NCI-H2171 (cell line): ENCODE measurements at regions not wholly inside any gene's neighbourhood (a gene's known extent, or its start where the extent isn't known, plus 50 kb on each side); places are given as distances from the start of the nearest gene placed in this dataset.

Experiments
- DNase-seq: peaks from one replicate; lab custom pipeline; 2025; lab: John Stamatoyannopoulos, UW

GRCh38 chr2:240284503-240285259, 144.2 kb upstream of the OTOS start:
- no peak for DNase-seq

DNA sequence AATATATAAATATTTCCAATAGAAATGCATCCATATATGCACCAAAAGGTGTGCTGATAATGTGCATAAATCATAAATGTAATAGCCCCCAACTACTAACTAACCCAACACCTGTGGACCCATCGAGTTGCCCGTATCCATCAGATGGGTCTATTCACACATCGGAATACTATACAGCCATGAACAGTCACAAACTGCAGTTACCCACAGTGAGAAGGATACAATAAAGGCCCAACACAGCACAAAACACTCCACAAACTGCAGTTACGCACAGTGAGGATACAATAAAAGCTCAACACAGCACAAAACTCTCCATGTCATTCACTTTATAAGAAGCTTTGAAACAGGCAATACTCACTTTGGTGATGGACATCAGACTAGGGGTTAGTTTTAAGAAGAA, 145.3 kb upstream of the OTOS start:
- no peak for DNase-seq

DNA sequence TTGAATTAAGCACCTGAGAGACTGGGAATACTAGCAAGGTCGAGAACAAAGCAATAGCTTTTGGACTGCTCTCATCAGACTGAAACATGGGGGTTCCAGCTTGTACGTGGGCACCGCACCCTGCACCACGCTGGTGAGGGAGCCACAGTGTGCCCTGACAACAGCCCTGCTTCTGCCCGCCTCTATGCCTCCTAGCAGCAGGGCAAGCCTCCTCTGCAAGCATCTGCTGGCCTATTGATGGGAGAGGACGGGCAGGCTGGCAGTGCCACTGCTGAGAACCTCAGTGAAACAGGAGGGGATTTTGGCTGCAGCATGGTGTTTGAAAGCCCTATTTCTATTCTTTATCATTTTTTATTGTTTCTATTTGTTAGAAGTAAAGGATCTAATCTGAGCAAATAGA, 146.1 kb upstream of the OTOS start:
- no peak for DNase-seq

- no peak for DNase-seq
Observed at GRCh38 chr2:240287011-240287410, 146.6 kb upstream of the OTOS start.

GRCh38 chr2:240287496-240288086, 147.1 kb upstream of the OTOS start:
- DNase-seq = no peak

DNA sequence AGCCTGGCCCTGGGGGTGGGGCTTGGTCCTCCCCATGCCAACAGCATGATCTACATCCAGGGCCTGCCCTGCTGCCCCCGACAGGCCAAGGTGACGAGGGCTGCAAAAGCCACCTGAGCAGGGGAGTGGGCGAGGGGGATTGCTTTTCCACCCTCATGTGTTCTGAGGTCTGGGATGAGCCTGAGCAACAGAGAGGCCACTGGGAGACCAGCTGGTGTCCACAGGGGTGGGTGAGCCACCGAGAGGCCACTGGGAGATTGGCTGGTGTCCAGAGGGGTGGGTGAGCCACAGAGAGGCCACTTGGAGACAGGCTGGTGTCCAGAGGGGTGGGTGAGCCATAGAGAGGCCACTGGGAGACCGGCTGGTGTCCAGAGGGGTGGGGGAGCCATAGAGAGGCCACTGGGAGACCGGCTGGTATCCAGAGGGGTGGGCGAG, 147.4 kb upstream of the GPC1 start:
- DNase-seq = no peak

- DNase-seq = no peak
Observed at GRCh38 chr2:240289701-240290431, 145.6 kb upstream of the GPC1 start.

- no peak for DNase-seq
Observed at GRCh38 chr2:240290432-240291336, 144.8 kb upstream of the GPC1 start.

DNA sequence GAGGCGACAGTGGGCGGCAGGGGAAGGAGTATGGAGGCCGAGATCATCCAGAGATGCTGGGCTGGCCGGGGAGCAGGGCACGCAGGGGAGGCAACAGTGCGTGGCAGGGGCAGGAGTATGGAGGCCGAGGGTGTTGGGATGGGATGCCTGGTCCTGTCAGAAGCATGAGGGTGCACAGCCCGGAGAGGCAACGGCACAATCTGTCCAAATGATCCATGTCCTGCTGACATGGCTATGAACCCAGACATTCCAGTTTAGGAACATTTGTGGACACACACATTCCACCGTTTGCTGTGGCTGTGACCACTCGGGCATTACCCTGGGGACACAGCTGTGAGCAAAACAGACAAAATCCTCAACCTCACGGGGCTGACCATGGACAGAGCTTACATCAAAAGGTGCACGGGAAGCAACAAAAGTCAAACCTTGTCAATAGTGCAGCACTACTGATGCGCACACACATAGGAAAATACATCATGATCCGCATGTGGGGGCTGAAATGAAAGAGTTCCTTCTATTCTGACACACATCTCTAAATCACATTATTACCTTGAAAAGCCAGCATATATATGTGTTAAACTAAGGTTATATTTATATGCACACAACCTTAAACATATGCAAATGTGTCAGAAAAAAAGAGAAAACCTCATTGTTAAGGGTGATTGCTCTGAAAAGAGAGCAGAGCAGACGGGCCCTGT, 144.0 kb upstream of the GPC1 start:
- no peak for DNase-seq

- DNase-seq = no peak
Observed at GRCh38 chr2:240292035-240292574, 143.4 kb upstream of the GPC1 start.

DNA sequence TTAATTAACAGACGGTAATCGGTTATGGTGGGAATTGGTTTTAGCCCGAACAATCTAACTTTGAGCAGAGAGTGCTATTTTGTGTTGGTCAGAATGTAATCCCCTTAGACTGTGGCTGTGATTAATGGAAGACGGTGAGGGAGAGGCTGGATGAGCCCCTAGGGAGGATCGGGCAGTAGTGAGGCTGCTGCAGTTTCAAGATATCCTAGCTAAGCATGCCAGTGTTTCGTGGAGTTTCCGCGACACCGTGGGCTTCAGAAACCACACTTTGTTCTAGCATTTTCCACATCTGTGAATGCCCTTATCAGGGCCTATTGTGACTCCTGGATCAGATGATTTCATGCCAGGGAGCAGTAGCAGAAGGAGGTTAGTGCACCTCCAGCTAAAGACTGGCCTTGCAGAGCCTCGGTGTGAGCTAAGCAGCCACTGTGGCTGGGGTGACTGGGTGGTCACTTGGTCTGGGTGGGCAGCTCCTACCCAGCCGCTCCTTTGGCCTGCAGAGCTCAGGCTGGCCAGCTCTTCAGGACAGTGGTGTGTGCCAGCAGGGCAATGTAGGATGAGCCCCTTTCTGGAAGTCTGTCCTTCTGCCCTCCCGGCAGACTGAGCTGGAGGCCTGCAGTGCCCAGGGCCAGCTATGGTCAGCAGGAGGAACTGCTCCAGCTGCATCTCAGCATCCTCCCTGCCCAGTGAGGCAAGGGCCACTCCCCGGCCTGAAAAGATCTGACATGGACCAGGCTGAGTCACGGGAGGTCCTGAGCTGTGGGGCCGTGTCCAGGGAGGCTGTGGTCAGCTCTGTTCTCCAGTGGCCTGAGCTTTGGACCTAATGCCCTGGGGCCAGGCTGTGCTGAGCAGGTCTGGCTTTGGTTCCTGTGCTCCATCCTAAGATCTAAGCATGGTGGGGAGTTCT, 142.6 kb upstream of the GPC1 start:
- DNase-seq = no peak

DNA sequence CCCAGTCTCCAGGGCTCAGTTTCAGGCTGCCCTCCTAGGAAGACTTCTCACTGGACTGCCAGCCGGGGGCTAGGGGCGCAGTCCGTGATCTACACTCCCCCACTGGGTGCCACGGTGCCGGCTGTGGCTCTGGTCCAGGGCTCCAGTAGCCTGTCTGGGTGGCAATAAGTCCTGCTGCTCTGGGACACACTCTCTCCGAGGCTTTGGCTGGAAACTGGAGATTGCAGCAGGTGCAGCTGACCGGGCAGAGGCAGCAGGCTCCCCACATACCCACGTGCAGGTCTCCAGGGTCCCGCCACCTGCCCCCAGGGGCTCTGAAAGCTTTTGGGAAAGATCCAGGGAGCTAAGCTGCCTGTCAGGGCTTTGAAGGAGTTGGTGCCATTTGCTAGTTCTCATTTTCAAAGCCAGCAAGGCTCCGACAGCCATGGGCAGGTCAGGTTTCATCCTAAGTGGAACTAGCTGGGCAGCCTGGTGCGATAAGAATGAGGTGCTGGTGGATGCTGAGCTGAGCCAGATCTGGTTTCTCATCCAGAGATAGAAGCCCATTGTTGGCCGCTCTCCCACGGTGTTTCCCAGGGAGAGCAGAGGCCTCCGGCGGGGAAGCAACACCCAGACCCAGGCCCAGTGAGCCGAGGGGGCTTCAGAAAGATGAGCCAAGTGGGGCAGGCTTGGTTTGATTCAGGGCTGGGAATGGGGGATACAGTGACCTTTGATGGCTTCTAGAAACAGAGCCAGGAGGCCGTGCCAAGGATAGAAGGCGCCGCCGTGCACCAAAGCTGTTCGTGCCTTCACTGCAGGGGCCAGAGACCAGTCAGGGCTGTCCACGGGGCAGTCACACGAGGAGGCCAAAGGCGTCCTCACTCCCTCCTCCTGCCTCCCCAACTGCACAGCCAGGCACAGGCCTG, 141.7 kb upstream of the GPC1 start:
- DNase-seq = peak; percentile 23

DNA sequence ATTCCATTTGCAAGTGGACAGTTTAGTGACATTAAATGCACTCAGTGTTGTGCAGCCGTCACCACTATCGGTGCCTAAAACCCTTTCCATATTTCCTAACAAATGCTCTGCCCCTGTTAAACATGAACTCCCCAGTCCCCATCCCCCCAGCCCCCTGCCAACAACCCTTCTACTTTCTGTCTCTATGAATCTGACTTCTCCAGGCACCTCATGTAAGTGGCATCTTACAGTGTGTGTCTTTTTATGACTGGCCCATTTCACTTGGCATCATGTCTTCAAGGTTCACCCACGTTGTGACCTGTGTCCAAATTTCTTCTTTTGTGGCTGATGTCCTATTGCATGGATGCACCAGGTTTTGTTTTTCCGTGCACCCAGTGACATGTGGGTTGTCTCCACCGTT, 140.9 kb upstream of the GPC1 start:
- DNase-seq = no peak

GRCh38 chr2:240295256-240296103, 140.0 kb upstream of the GPC1 start:
- DNase-seq = no peak

DNA sequence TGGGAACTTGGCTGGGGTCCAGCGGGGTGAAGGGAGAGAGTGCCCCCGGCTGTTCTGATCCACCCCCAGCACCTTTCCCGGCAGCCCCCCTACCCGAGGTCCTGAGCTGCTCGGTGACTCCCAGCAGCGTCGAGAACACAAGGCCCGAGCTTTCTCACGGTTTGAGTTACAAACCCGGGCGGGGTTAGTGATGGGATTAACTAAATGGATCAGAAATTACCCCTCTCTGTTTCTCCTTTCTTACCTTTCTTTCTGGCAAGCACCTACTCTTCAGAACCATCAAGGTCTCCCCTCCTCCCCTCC, 139.4 kb upstream of the GPC1 start:
- DNase-seq = no peak

DNA sequence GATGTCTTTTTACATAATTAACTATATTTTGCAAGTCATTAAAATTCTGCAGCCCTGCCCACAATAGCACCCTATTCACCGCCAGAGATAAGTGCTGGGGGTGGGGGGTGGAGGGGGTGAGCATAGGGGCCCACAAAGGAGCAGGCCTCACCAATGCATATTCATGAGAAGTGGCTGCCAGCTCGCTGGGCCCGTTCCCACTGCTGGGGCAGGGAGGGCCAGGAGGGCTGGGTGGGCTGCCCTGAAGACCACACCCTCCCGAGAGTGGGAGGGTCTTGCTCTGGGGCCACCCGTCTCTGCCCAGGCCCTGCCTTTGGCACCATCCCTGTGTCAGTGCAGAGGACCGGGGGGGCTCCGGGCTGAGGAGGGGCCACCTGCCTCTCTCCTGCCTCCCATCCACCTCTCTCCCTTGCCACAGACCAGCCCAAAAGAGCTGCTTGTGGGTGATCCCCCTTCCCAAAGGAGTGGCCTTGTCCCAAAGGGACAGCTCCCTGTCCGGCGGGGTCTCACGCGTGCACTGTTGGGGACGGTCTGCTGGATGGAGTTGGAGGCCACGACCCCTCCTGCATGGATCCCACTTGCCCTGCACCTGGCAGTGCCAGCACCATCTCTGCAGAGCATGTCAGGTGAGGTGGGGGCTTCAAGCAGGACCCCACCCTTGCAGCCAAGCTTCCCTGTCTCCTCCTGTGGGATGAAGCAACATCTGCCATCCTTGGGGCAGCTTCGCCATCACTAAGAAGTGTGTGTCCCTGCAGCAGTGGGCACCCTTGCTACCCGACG, 138.8 kb upstream of the GPC1 start:
- no peak for DNase-seq

DNA sequence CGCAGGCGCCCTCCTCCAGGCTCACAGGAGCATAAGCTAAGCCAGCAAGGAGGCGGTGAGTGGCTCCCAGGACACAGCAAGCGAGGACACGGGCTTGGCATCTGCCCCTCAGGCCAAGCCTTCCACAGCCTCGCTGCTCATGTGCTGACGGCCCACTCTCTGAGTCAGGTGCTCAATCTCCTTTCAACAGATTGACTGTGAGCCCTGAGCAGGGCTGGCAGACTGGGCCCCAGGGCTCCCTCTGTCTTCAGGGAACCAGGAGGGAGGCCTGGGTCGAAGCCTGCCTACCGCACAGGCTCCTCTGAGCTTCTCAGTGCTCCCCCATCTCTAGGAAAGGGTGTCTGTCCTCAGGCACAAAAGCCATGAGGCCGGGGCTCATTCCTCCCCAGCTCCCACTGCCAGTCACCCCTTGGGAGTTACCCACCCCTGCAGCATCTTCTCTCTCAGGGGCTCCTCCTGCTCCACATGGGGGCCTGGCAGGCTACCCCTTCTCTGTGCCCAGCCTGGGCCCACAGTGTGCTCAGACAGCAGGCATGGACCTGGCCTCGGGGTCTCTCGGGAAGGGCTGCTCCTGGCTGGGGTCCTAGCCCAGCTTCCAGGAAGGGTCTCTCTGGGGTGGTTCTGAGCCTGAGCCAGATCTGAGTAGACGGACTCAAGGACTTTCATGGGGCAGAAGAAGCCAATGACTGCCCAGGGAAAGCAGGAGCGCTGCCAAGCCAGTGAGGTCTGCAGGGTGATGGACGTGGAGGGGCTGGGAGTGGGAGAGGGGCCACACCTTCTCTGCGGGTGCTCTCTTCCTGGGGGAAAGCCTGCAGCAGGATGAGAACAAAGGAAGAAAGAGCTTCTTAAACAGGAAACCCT, 138.0 kb upstream of the GPC1 start:
- DNase-seq = no peak
